ENCODE measurements at regions not wholly inside any gene's neighbourhood (a gene's known extent, or its start where the extent isn't known, plus 50 kb on each side); places are given as distances from the start of the nearest gene placed in this dataset.

DNA sequence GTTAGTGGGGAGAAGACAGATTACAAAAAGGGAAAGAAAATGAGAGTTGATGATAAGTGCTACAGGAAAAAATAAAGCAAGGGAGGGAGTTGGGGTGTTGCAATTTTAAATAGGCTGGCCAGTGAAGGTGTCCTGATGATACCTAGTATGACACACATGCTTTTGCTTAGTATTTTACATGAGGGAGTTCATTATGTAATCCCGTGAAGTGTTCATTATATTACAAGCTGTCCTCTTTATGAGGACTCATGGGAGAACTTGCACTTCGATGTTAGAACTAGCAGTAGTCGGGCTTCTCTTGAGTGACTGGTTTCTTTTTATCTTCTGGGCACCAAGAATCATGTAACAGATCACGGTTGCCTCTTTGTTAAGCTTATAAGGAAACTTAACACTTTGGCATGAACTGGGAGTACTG, 102.3 kb upstream of the MTPN start:
- Mint-ChIP-seq H3K9me3 (ENCODE audit: unreplicated experiment) (no peaks in the 10 kb centered on the region), H3K27ac (ENCODE audit: unreplicated experiment) (no peak overlapping the region), H3K27me3 (ENCODE audit: insufficient read depth, unreplicated experiment) (peaks cover 4% of the 10 kb centered on the region), H3K36me3 (ENCODE audit: insufficient read depth, unreplicated experiment) (no peaks in the 10 kb centered on the region), H3K4me3 (ENCODE audit: unreplicated experiment) (no peak overlapping the region), H3K4me1 (ENCODE audit: low read depth, unreplicated experiment) (no peaks in the 10 kb centered on the region)
- Histone ChIP-seq H3K9me3 (no peaks in the 10 kb centered on the region; the same call in 1 of the 2 replicates), H3K36me3 (ENCODE audit: control insufficient read depth, insufficient read depth, low read length) (no peaks in the 10 kb centered on the region), H3K4me3 (ENCODE audit: low read depth, low read length) (no peak overlapping the region), H3K27me3 (replicated peaks; ENCODE audit: control insufficient read depth, insufficient read depth, low read length) (no peaks in the 10 kb centered on the region), H3K4me1 (no peaks in the 10 kb centered on the region)
- CTCF ChIA-PET, result no interaction called here
- TF ChIP-seq, protein P1, sequence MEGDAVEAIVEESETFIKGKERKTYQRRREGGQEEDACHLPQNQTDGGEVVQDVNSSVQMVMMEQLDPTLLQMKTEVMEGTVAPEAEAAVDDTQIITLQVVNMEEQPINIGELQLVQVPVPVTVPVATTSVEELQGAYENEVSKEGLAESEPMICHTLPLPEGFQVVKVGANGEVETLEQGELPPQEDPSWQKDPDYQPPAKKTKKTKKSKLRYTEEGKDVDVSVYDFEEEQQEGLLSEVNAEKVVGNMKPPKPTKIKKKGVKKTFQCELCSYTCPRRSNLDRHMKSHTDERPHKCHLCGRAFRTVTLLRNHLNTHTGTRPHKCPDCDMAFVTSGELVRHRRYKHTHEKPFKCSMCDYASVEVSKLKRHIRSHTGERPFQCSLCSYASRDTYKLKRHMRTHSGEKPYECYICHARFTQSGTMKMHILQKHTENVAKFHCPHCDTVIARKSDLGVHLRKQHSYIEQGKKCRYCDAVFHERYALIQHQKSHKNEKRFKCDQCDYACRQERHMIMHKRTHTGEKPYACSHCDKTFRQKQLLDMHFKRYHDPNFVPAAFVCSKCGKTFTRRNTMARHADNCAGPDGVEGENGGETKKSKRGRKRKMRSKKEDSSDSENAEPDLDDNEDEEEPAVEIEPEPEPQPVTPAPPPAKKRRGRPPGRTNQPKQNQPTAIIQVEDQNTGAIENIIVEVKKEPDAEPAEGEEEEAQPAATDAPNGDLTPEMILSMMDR (IDR thresholded peaks at IDR 0.05; ENCODE audit: insufficient read depth in 1 of 2, low read depth in 1 of 2, low read length in 1 of 2, severe bottlenecking in 1 of 2, unreplicated experiment in 1 of 2), result no peak
- no TSS peak for BruUV-seq (replicated peaks)
- POLR2A ChIA-PET, result no interaction called here
- DNase-seq, result no peak
- intact Hi-C loops (cut with micrococcal nuclease; ENCODE audit: unreplicated experiment), result no loop called here

DNA sequence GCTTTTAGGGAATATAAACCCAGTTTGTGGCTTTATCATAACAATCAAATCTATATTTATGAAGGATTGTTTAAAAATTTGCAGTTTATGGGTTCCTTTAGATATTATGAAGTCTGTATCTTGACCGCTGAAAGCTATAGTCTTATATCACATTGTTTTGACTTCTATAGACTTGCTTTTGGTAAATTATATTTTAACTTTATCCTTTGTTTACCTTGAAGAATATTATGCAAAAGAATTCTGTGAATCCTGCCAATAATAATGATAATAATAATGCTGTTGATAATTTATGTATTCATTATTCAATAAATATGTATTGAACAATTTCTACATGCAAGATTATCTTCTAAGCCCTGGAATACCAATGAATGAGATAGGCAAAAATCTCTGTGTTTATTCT, 101.9 kb upstream of the MTPN start:
- H3K4me3 ChIP-seq (ENCODE audit: low read depth, low read length), result no peak overlapping the region
- no peak overlapping the region for H3K4me3 Mint-ChIP-seq (ENCODE audit: unreplicated experiment)
- POLR2A ChIA-PET, result no interaction called here
- CTCF ChIA-PET, result no interaction called here
- H3K27me3 ChIP-seq (replicated peaks; ENCODE audit: control insufficient read depth, insufficient read depth, low read length), result no peaks in the 10 kb centered on the region
- H3K36me3 Mint-ChIP-seq (ENCODE audit: insufficient read depth, unreplicated experiment), result no peaks in the 10 kb centered on the region
- no TSS peak for BruUV-seq (replicated peaks)
- TF ChIP-seq, protein P1 (IDR thresholded peaks at IDR 0.05; ENCODE audit: insufficient read depth in 1 of 2, low read depth in 1 of 2, low read length in 1 of 2, severe bottlenecking in 1 of 2, unreplicated experiment in 1 of 2), result no peak
- no peaks in the 10 kb centered on the region for H3K4me1 ChIP-seq
- H3K9me3 ChIP-seq, result no peaks in the 10 kb centered on the region; the same call in 1 of the 2 replicates
- H3K27me3 Mint-ChIP-seq (ENCODE audit: insufficient read depth, unreplicated experiment), result peaks cover 5% of the 10 kb centered on the region
- DNase-seq, result no peak
- H3K27ac Mint-ChIP-seq (ENCODE audit: unreplicated experiment), result no peak overlapping the region
- no peaks in the 10 kb centered on the region for H3K36me3 ChIP-seq (ENCODE audit: control insufficient read depth, insufficient read depth, low read length)
- intact Hi-C loops (cut with micrococcal nuclease; ENCODE audit: unreplicated experiment), result no loop called here
- H3K4me1 Mint-ChIP-seq (ENCODE audit: low read depth, unreplicated experiment), result no peaks in the 10 kb centered on the region
- no peaks in the 10 kb centered on the region for H3K9me3 Mint-ChIP-seq (ENCODE audit: unreplicated experiment)

DNA sequence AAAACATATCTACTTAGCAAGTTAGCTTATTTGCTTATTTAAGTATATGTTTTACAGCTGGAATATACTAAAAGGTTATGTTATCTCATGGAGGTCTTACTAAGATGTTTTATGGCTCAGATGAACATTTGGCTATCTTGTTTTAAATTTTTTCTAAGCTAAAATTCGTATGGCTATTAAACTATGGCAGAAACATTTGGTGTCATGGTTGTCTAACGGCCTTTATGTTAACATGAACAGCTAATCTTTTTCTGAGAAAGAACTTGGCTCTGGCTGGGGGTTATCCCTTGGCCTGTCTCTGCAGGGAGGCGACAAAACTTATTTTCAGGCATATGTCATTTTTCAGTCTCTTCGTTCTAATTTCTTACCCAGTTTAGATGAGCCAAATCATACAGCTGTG, 101.5 kb upstream of the MTPN start:
- peaks cover 9% of the 10 kb centered on the region for H3K27me3 Mint-ChIP-seq (ENCODE audit: insufficient read depth, unreplicated experiment)
- ChIA-PET POLR2A (no interaction called here), CTCF (no interaction called here)
- no peaks in the 10 kb centered on the region for H3K36me3 Mint-ChIP-seq (ENCODE audit: insufficient read depth, unreplicated experiment)
- no peaks in the 10 kb centered on the region for H3K36me3 ChIP-seq (ENCODE audit: control insufficient read depth, insufficient read depth, low read length)
- no peaks in the 10 kb centered on the region for H3K4me1 Mint-ChIP-seq (ENCODE audit: low read depth, unreplicated experiment)
- intact Hi-C loops (cut with micrococcal nuclease; ENCODE audit: unreplicated experiment), result no loop called here
- DNase-seq, result no peak
- H3K4me3 Mint-ChIP-seq (ENCODE audit: unreplicated experiment), result no peak overlapping the region
- no peak overlapping the region for H3K4me3 ChIP-seq (ENCODE audit: low read depth, low read length)
- H3K9me3 ChIP-seq, result no peaks in the 10 kb centered on the region; the same call in 1 of the 2 replicates
- TF ChIP-seq, protein P1 (IDR thresholded peaks at IDR 0.05; ENCODE audit: insufficient read depth in 1 of 2, low read depth in 1 of 2, low read length in 1 of 2, severe bottlenecking in 1 of 2, unreplicated experiment in 1 of 2), result no peak
- no TSS peak for BruUV-seq (replicated peaks)
- H3K27me3 ChIP-seq (replicated peaks; ENCODE audit: control insufficient read depth, insufficient read depth, low read length), result no peaks in the 10 kb centered on the region
- H3K4me1 ChIP-seq, result no peaks in the 10 kb centered on the region
- H3K9me3 Mint-ChIP-seq (ENCODE audit: unreplicated experiment), result no peaks in the 10 kb centered on the region
- H3K27ac Mint-ChIP-seq (ENCODE audit: unreplicated experiment), result no peak overlapping the region
